NCI-H526 treated with DMSO at 0.1 percent for 48 hours (cell line): ENCODE measurements at regions not wholly inside any gene's neighbourhood (a gene's known extent, or its start where the extent isn't known, plus 50 kb on each side); places are given as distances from the start of the nearest gene placed in this dataset.

Source experiments
- DNase-seq: peaks from one replicate; lab custom pipeline; 2025; lab: John Stamatoyannopoulos, UW

DNA sequence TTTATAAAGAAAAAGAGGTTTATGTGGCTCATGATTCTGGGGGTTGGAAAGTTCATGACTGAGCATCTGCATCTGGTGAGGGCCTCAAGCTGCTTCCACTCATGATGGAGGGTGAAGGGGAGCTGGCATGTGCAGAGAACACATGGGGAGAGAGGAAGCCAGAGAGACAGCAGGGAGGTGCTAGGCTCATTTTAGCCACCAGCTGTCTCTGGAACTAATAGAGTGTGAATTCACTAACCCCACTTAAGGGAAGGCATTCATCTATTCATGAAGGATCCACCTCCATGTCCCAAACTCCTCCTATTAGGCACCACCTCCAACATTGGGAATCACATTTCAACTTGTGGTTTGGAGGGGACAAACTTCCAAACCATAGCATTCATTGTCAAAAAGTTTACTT, 137.3 kb upstream of the PMEPA1 start:
- no peak for DNase-seq

DNA sequence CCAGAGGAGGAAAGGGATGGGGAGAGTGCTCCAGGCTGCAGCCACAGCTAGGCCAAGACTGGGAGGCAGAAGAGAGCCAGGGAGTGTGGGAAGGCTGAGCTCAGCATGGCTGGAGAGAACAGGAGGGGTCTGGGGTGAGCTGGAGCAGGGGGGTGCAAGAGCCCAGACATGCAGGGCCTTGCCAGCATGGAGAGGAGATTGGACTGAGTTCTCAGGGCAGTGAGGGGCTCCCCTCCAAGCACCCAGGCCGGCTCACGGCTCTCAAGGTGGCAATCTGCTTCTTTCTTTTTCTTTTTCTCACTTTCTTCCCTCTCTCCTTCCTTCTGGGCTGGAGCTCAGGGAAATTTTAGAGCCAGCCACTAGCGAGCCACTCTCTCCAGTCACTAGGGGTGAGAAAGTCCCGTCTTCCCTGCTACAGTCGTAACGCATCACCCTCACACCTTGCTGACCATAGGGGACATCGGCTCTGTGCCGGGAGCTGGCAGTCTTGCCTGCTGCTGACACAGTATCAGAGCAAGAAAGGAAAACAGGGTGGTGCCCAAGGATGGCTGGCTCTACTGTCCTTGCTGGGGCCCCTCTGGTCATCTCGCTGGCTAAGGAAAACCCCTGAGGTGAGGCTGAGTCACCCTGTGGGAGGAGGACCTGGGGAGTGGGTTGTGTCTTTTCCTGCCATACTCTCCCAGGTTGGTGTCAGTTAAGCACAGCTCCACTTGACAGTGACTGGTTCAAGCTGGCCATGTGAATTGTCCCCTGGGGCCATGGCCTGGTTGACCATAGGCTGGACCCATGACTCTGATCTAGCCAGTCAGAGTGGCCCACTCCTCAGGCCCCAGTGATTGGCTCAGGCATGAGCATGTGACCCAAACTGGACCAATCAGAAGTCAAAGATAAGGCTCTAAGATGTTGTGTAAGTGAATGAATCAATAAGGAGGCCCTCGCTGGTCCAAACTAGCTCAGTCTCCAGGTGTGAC, 135.1 kb upstream of the PMEPA1 start:
- no peak for DNase-seq

DNA sequence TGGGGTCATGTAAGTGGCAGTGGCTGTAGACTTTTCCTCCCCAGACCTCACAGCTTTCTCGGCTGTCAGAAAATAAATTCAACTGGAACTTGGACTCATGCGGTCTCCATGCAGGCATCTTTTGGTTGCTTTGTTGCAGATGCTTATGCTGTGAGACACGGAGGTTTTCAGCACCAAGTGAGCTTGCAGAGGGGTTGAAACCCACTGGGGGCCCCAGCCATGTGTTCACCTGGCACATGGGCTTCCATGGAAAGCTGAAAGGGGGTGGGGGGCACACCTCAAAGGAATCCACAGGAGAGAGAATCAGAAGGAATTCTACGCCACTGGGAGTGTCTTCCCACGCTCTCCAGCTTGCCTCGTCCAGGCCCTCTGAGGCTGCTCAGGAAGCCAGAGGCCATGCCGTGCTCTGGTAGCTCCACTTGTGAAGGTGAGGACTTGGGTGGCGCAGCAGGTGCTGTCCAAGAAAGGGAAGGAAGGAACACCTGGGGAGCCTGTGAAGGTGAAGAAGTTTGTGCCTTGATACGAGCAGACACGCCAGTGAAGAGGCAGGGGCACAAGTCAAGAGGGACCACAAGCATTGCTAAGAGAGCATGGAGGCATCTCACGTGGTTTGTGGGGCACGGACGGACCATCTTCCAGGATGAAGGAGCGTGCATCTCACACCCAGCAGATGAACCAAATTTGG, 134.3 kb upstream of the PMEPA1 start:
- no peak for DNase-seq

DNA sequence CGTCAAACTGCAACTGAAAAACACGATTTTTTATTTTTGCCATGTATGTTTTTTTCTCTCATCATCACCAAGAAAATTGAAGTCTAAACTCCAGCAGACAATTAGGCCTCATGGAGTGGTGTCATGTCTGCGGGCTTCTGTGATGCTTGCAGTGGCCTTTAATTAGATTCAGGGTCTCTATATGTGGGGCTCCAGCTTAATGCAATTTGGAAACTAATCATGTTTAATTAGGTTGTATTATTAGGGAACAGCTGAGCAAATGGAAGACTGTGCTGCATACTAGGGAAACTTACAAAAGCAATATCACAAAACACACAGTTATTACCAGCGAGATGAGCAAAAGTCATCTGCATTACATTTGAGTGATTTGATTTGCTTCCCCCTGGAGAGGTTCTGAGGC, 132.9 kb upstream of the PMEPA1 start:
- no peak for DNase-seq

DNA sequence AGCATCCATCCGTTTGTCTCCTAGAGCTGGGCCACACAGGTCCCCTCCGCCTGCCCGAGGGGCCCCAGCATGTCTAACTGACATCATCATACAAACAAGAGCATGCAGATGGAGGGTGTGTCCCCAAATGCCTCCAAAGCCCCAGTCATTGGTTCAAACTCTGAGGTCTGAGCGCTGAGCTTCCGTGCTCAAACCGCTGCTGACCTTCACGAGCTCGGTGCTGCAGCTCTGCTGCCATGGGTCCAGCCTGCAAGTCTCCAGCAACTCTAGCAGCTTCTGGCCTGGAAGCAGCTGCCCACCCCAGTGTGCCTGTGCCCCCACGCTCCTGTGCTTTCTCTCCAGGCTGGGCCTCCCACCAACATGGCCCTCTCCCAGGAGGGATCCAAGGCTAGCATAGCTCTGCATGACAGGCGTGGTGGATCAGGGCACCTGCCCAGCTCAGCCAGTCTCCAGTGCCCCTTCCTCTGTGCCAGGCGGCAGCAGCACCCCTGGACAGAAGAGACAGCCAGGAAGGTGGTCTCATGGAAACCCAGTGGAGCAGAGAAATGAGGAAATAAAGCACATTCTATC, 131.6 kb upstream of the PMEPA1 start:
- DNase-seq = no peak

DNA sequence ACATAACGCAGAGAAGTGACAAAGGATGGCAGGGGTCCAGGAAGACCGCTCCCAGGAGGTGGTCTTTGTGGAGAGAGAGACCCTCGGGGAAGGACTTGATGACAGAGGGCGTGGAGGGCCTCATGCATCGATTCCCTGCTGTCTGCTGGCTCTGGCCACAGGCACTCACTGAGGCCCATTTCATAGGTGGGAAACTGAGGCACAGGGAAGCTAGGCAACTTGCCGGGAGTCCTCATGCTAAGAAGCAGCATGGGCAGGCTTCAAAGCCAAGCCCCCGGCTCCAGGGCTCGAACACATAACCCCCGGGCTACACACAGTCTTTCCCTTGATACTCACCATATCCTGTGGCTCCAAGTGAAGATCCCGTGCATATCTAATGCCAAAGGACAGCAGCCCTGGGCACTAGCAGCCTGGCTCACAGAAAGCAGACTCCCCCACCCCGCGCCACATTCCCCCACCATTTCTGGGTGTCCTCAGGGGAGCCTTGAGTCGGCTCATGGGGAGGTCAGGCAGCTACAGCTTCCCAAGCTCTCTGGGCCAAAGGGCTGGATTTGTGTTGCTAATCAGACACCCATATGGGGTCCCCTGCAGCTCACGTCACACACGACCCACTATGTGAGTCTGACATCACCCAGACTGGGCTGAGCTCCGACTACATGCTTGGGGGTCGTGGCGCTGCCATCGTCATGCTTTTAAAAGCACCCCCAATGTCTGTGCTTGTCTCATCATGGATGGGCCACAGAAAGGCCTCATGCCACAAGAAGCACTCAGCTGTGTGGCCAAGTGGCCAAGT, 130.9 kb upstream of the PMEPA1 start:
- no peak for DNase-seq

DNA sequence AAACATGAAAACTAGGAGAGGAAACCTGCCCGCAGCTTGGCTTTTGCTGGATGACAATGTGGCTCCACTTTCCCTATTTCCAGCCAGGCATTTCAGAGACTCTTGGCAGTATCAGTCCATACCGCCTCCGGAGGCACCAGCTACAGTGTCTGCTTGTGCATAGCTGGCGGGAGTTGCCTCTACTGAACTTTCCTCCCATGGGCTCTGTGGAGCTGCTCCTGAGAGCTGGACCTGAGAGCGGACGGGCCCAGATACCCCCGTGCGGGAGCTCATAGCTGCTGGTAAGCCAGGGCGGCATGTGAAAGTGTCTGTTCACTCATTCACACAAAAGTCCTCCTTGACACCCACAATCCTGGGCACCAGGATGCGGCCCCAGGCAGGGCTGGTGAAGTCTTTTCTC, 130.3 kb upstream of the PMEPA1 start:
- no peak for DNase-seq

DNA sequence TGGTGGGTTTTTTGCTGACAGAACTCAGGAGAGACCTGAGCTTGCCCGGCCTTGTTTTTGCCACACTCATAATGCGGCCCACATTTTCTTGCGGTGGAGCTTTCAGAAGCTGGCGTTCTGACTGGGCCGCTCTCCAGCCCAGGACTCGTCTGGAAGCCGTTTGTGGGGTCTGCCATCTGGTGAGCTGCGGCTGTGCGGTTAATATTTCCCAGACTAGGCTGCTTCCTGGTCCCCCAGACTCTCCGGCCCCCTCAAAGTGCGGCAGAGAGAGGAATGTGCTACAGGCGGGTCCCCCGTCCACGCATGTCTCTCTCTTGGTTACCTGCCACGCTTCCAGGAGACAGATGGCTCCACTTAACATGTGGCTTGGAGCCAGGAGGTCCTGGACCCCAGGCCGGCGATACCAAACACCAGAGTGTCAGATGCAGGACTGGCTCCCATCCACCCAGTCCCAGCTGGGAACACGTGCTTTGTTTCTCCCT, 128.9 kb upstream of the PMEPA1 start:
- no peak for DNase-seq

DNA sequence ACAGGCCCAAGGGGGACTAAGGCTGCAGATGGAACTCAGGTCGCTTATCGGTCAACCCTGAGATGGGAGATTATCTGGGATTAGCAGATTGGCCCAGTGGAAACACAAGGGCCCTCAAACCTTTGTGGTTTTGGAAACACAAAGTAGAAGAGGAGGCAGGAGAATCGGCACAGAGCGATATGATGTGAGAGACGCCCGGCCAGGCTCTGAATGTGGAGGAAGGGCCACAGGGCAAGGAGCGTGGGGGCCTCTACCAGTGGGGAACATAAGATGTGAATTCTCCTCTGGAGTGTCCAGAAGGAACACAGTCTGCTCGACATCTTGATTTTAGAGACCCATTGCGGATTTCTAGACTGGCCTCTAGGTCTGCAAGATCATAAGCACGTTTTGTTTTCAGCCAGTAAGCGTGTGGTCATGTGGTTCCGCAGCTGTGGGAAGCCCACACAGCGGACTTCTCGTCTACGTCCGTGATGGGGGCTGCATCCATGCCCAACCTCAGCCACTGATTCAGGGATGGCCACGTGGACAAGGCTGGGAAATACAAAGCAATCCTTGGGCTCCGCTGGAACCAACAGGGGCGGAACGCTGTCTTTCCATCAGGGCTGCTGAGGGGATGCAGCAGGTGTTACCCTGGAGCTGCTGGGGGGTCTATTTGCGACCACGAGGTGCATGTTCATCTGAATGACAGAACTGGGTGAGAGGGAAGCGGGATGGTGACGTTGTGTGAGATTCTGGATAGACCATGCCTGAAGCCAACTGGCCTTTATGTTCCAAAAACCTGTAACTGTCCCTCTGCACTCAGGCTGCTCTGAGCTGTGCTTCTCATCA, 127.6 kb upstream of the PMEPA1 start:
- DNase-seq = no peak

DNA sequence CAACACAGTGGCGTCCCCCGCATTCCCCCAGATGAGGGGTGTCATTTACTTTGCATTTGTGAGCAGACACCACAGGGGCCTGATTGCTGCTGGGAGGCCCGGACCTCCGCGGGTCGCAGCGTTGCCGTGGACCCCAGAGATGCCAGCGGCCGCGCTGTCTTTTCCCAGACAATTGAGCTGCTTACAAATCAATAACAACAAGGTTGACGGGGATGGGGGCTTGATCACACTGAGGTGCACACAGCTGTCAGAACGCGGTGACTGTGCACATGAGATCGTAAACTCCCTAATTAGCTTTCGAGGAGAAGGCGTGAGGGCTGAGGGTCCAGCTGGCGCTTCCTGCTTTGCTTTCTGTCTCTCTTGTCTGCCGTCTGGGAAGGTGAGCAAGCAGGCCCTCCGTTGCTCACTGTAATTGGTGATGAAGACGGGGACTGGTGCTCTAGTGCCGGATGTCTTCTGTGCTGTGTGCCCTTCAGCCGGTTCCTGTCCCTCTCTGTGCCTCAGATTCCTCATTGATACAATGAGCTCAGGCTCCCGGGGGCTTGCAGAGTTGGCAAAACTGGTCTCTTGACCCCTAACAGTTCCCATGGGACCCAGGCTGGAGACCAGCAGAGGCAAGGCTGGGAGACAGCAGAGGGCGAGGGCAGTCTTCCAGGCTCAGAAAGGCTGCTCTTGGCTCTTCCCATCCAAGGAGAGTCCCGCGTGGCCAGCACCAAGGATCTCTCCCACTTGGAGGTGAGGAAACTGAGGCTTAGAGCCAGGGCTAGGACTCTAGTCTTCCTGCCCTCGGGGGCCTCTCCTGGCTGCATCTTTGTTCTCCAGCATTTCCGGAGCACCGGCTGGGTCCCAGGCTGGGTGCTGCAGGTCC, 126.0 kb upstream of the PMEPA1 start:
- DNase-seq = no peak

DNA sequence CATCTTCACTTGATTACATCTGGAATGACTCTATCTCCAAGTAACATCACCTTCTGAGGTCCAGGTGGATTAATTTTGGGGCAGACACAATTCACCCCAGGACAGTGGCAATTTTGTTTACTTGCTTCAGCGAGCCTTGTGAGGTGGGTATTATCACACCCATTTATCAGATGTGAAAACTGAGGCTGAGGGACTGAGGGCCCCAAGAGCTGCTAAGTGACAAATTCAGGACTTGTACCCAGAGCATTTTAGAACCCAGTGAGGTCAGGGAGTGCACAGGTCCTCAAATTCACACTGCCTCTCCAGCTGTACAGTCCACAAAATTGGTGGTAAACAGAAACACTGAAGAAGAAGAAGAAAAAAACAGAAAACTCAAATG, 125.2 kb upstream of the PMEPA1 start:
- no peak for DNase-seq

DNA sequence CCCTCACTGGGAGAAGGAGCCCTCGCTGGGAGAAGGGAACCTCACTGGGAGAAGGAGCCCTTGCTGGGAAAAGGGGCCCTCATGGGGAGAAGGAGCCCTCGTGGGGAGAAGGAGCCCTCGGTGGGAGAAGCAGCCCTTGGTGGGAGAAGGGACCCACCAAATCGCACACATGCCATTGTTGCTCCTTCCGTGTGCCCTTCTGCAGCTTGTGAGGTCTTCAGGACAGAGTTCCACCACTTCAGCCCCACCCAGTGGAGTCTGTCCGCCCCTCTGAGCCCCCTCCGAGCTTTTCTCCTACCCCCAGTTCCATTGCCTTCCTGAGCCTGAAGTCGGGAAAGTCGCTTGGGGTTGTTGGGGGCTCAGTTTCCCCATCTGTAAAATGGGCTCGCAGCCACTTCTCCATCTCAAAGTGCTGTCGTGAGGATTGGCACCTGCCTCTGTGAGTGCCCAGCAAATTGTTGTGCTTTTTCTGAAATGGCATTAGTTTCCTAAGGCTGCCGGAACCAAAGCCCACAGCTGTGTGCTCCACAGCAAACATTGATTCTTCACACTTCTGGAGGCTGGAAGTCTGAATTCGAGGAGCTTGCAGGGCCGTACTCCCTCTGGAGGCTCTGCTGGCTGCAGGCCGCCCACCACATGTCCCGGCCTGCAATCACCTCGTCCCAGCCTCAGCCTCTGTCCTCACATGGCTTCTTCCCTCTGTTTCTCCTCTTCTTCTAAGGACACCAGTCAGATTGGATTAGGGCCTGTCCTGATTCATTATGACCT, 124.7 kb upstream of the PMEPA1 start:
- no peak for DNase-seq

DNA sequence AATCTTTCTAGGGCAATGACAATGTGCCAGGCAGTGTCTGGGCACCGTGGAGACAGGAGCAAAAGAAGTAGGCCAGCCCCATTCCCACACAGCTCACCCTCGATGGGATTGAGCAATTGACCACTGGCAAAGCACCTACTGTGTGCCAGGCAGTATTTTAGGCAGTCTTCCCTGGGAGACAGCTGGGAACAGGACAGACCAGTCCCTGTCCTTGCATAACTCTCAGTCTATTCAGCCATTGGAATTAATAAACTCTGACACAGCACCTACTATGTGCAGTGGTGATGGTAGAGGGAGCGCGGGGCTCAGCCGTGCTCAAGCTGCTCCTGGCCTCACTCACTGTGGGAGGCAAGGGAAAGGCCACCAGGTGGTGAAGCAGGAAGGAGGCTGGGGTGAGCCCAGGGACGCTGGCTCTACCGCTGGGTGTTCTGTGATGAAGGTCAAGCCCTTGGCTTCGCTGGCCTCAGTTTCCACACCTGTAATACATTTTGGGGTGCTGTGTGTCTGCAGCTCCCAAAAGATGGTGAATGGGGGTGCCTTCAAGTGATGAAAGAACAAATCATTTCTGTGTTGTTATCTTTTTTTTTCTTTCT, 122.3 kb upstream of the PMEPA1 start:
- DNase-seq = no peak

DNA sequence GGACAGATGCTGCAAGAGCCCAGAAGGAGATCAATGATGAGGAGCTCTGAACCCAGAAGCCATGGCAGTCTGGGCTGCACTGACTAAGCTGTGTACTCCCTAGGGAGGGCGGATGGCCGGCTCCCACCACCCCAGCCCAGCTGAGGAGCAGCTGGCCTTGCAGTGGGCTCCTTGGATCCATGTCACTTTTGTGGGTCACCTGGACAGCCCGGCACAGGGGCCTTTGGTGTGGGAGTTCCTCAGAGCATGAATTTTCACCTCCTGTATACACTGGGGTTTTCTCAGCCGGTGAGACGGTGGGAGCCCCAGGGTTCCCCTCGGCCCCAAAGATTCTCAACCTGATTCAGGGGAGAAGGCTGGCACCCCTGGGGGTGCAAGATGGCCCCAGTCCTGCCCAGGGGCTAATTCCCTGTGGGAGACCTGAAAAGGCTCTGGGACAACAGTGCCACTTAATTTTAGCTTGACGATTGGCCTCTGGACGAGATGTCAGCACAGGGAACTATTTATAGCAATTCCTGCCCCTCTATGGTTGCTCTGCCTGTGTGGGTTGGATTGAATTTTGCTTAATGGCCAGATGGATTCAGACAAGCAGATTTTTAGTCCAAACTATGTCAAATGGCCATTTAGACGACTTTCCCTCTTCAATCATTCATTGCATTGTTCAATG, 121.6 kb upstream of the PMEPA1 start:
- no peak for DNase-seq

DNA sequence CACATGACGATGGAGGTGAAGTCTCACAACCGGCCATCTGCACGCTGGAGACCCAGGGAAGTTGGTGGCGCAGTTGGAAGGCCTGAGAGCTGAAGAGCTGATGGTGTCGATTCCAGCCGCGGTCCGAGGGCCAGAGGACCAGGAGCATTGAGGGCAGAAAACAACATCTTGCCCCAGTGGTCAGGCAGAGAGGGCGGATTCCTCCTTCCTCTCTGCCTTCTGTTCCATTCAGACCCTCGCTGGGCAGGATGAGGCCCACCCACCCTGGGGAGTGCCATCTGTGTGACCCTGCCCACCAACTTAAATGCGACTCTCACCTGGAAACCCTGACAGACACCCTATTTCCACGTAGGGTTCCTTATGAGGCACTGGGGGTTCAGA, 120.7 kb upstream of the PMEPA1 start:
- DNase-seq = no peak

DNA sequence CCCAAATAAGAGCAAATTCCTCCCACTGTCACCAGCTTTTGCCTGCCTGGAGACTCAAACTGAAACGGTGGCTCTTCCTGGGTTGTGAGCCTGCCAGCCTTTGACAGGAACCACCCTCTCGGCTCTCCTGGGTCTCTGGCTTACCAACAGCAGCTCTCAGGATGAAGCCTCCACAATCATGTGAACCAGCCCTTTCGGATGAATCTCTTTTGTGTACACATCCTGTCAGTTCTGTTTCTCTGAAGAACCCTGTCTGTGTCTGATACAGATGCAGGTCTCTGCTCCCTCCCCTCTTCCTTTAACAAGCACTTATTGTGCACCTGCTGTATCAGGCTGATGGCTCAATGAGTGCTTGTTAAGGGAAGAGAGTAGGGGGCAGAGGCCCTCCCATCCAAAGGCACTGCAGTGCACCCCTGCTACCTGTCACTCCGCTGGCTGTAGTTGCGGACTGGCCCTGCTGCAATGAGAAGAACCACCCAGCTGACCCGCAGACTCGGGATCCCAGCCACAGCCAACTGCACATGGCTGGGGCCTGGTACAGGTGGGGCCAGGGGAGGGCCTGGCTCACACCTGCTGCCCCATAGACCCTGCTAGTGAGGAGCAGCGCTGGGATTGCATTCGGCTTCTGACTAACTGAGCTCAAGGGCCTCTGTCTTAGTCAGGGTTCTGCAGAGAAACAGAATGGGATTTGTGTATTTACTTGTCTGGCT, 120.1 kb upstream of the PMEPA1 start:
- no peak for DNase-seq

DNA sequence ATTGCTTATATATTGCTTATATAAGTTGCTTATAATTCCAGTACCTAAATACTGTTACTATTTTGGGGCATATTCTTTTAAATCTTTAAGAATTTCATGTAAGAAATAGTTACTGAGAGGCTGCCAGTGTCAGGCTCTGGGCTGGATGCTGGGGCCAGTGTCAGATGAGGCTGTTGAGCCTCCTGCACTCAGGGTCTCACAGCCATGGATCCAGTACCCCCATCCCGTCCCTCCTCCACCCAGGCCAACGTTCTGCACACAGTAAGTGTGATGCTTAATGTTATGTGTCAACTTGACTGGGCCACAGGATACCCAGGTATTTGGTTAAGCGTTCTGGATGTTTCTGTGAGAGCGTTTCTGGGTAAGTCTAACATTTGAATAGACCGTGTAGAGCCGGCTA, 119.5 kb upstream of the PMEPA1 start:
- DNase-seq = no peak

DNA sequence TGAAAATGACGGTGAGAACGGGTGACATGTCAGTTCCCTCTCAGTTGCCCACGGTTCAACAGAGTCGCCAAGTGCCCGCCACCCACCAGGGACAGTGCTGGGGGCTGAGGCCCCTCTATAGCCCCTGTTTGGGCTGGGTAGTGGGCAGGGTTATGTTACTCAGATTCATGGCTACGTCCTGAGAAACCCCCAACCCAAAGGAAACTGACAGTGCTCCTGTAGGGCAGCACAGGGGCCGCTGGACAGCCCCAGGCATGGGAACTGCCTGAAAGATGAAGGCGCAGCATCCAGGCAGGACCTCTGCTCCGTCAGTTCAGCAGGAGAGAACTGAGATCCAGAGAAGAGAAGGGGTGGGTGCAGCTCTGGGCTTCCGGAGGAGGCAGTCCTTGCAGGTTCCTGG, 118.9 kb upstream of the PMEPA1 start:
- no peak for DNase-seq
